HCT116 (cell line): ENCODE measurements at regions not wholly inside any gene's neighbourhood (a gene's known extent, or its start where the extent isn't known, plus 50 kb on each side); places are given as distances from the start of the nearest gene placed in this dataset.

ENCODE experiments used
- RAD21 ChIP-seq: IDR thresholded peaks from 2 replicates; pipeline ENCODE4 v1.6.1; 2012; ENCODE audit warnings: low read depth, mild to moderate bottlenecking
- TF ChIP-seq, protein P1 (sequence below), 3 experiments: fragments of 200-600 bp in 1 of 3; sonication (generic) in 1 of 3; IDR thresholded peaks in 2 of 3; conservative IDR thresholded peaks in 1 of 3; 2 replicates each; pipeline ENCODE4 v1.5.1; 2012 to 2017; ENCODE audit warnings: low read depth in 2 of 3, low read length in 2 of 3, antibody characterized with exemption in 1 of 3, borderline replicate concordance in 1 of 3, control low read depth in 1 of 3, mild to moderate bottlenecking in 1 of 3, mixed read lengths in 1 of 3, mixed run types in 1 of 3, moderate library complexity in 1 of 3; ENCODE audit not compliant: insufficient read depth in 1 of 3
- TF ChIP-seq, protein P2 (sequence below): IDR thresholded peaks from 2 replicates; pipeline ENCODE4 v1.6.1; 2011; ENCODE audit warnings: mild to moderate bottlenecking, low read length, moderate library complexity; ENCODE audit not compliant: insufficient replicate concordance; ENCODE audit errors: extremely low read depth

DNA sequence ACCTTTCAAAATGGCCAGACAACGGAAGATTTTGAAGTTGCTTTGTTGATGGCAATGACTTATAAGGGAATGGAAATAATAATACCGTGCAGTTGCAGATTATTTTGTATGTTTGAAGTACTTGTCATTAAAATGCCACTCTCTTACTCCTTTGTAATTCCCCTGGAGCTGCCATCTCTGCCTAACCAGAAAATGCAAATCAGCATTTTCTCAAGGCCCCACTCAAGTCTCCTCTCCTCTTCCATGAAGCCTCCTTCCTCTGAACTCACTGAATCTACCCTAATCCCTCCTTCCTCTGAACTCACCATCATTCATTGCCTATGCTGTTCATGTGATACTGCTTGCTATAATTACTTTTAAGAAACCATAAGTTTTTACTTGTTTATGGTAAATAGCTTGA, 60.2 kb upstream of the RBPJ start:
- TF ChIP-seq, protein P1, sequence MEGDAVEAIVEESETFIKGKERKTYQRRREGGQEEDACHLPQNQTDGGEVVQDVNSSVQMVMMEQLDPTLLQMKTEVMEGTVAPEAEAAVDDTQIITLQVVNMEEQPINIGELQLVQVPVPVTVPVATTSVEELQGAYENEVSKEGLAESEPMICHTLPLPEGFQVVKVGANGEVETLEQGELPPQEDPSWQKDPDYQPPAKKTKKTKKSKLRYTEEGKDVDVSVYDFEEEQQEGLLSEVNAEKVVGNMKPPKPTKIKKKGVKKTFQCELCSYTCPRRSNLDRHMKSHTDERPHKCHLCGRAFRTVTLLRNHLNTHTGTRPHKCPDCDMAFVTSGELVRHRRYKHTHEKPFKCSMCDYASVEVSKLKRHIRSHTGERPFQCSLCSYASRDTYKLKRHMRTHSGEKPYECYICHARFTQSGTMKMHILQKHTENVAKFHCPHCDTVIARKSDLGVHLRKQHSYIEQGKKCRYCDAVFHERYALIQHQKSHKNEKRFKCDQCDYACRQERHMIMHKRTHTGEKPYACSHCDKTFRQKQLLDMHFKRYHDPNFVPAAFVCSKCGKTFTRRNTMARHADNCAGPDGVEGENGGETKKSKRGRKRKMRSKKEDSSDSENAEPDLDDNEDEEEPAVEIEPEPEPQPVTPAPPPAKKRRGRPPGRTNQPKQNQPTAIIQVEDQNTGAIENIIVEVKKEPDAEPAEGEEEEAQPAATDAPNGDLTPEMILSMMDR (IDR thresholded peaks at IDR 0.05 in 2 of 3, conservative IDR thresholded peaks at IDR 0.05 in 1 of 3; ENCODE audit: borderline replicate concordance in 1 of 3, insufficient read depth in 1 of 3, low read depth in 2 of 3, low read length in 2 of 3): no peak
- no peak for TF ChIP-seq RAD21
- TF ChIP-seq, protein P2, sequence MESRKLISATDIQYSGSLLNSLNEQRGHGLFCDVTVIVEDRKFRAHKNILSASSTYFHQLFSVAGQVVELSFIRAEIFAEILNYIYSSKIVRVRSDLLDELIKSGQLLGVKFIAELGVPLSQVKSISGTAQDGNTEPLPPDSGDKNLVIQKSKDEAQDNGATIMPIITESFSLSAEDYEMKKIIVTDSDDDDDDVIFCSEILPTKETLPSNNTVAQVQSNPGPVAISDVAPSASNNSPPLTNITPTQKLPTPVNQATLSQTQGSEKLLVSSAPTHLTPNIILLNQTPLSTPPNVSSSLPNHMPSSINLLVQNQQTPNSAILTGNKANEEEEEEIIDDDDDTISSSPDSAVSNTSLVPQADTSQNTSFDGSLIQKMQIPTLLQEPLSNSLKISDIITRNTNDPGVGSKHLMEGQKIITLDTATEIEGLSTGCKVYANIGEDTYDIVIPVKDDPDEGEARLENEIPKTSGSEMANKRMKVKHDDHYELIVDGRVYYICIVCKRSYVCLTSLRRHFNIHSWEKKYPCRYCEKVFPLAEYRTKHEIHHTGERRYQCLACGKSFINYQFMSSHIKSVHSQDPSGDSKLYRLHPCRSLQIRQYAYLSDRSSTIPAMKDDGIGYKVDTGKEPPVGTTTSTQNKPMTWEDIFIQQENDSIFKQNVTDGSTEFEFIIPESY: no peak
